ENCODE measurements at regions not wholly inside any gene's neighbourhood (a gene's known extent, or its start where the extent isn't known, plus 50 kb on each side); places are given as distances from the start of the nearest gene placed in this dataset.

DNA sequence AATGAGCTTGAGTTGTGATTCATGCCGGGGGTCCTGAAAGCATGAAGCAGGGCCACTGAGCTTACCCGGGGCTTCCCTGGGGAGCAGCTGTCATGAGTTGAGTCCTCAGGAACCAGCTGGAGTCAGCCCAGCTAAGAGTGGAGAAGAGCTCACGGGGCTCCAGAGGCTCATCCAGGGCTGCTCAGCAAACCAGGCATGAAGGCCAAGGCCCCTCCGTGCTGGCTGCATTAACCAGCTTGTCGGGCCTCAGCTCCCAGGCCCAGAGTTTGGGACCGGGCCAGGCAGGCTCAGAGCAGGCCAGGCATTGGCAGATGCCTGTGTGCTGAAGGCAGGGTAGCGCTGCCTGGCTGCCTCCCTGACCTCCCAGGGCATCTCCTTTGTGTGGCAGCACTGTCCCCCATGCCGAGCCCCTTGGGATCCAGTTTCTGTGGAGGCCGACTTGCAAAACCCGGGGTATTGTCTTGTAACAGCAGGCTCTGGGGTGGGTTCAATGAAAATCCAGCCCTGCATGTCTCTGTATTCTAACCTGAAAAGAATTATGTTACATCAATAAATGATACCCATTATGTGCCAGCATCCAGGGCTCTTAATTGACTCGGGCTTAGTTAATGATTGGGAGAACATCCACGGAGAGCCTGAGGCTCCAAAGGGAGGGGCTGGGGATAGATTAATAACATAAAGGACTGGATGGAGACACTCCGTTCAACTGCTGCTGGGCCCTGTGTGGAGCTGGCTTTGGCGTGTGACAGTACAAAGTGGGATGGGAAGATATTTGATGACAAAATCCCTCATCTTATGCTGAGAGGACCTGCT lies 68.0 kb upstream of the MSX1 start:
- DNase-seq (ENCODE audit: low read depth, low spot score): no peak
- H3K9ac ChIP-seq (ENCODE audit: insufficient read length, low read depth): no peak overlapping the region
- TF ChIP-seq SUZ12 (IDR thresholded peaks at IDR 0.05; ENCODE audit: extremely low read depth, insufficient read depth, insufficient read length) (no peak), YY1 (IDR thresholded peaks at IDR 0.05; ENCODE audit: insufficient read depth, insufficient read length) (no peak), ZNF274 (IDR thresholded peaks at IDR 0.05; ENCODE audit: low read depth, low read length) (no peak)

DNA sequence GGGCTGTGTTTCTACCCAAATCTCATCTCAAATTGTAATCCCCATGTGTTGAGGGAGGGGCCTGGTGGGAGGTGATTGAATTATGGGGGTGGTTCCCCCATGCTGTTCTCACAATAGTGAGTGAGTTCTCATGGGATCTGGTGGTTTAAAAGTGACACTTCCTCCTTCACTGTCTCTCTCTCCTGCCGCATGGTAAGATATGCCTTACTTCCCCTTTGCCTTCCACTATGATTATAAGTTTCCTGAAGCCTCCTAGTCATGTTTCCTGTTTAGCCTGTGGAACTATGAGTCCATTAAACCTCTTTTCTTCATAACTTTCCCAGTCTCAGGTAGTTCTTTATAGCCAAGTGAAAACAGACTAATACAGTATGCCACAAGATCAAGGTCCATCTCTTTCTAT lies 70.0 kb upstream of the MSX1 start:
- Histone ChIP-seq H3K9ac (ENCODE audit: insufficient read length, low read depth) (no peak overlapping the region), H3K9me3 (ENCODE audit: insufficient read depth, low read length) (peaks cover 59% of the 10 kb centered on the region; the same call in 1 of the 2 replicates), H3K4me1 (ENCODE audit: insufficient read depth, insufficient read length) (no peaks in the 10 kb centered on the region), H3K36me3 (ENCODE audit: insufficient read depth, insufficient read length, low read length) (no peaks in the 10 kb centered on the region), H3K4me3 (ENCODE audit: insufficient read length, low read depth) (no peak overlapping the region), H3K27me3 (ENCODE audit: insufficient read depth, insufficient read length) (peaks cover 3% of the 10 kb centered on the region)
- DNase-seq (ENCODE audit: low read depth, low spot score): no peak
- TF ChIP-seq YY1 (IDR thresholded peaks at IDR 0.05; ENCODE audit: insufficient read depth, insufficient read length) (no peak), ZNF274 (IDR thresholded peaks at IDR 0.05; ENCODE audit: low read depth, low read length) (no peak), SUZ12 (IDR thresholded peaks at IDR 0.05; ENCODE audit: extremely low read depth, insufficient read depth, insufficient read length) (no peak)

More for the DNA sequence above, 68.0 kb upstream of the MSX1 start:
- H3K4me3 ChIP-seq (ENCODE audit: insufficient read length, low read depth): no peak overlapping the region
- peaks cover 51% of the 10 kb centered on the region; the same call in 1 of the 2 replicates for H3K9me3 ChIP-seq (ENCODE audit: insufficient read depth, low read length)
- H3K4me1 ChIP-seq (ENCODE audit: insufficient read depth, insufficient read length): no peaks in the 10 kb centered on the region
- peaks cover 2% of the 10 kb centered on the region for H3K27me3 ChIP-seq (ENCODE audit: insufficient read depth, insufficient read length)
- no peaks in the 10 kb centered on the region for H3K36me3 ChIP-seq (ENCODE audit: insufficient read depth, insufficient read length, low read length)

DNA sequence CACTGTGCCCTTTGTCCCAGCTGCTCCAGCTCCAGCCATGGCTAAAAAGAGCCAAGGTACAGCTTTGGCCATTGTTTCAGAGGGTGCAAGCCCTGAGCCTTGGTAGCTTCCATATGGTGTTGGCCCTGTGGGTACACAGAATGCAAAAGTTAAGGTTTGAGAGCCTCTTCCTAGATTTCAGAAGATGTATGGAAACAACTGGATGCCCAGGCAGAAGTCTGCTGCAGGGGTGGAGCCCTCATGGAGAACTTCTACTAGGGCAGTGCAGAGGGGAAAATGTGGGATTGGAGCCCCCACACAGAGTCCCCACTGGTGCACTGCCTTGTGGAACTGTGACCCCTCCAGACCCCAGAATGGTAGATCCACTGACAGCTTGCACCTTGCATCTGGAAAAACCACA lies 70.9 kb upstream of the MSX1 start:
- Histone ChIP-seq H3K9ac (ENCODE audit: insufficient read length, low read depth) (no peak overlapping the region), H3K4me3 (ENCODE audit: insufficient read length, low read depth) (no peak overlapping the region), H3K36me3 (ENCODE audit: insufficient read depth, insufficient read length, low read length) (no peaks in the 10 kb centered on the region), H3K4me1 (ENCODE audit: insufficient read depth, insufficient read length) (peaks cover 3% of the 10 kb centered on the region), H3K9me3 (ENCODE audit: insufficient read depth, low read length) (peaks cover 58% of the 10 kb centered on the region; the same call in 1 of the 2 replicates), H3K27me3 (ENCODE audit: insufficient read depth, insufficient read length) (peaks cover 3% of the 10 kb centered on the region)
- no peak for DNase-seq (ENCODE audit: low read depth, low spot score)
- no peak for TF ChIP-seq ZNF274 (IDR thresholded peaks at IDR 0.05; ENCODE audit: low read depth, low read length)
- no peak for TF ChIP-seq SUZ12 (IDR thresholded peaks at IDR 0.05; ENCODE audit: extremely low read depth, insufficient read depth, insufficient read length)
- TF ChIP-seq YY1 (IDR thresholded peaks at IDR 0.05; ENCODE audit: insufficient read depth, insufficient read length): no peak

DNA sequence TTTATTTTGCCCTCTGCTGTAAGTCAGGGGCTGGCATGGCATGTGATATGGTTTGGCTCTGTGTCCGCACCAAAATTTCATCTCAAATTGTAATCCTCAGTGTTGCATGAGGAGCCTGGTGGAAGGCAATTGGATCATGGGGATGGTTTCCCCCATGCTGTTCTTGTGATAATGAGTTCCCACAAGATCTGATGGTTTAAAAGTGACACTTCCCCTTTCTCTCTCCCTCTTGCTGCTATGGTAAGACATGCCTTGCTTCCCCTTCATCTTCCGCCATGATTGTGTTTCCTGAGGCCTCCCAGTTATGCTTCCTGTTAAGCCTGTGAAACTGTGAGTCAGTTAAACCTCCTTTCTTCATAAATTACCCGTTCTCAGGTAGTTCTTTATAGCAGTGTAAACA lies 72.0 kb upstream of the MSX1 start:
- Histone ChIP-seq H3K4me3 (ENCODE audit: insufficient read length, low read depth) (no peak overlapping the region), H3K36me3 (ENCODE audit: insufficient read depth, insufficient read length, low read length) (no peaks in the 10 kb centered on the region), H3K27me3 (ENCODE audit: insufficient read depth, insufficient read length) (peaks cover 6% of the 10 kb centered on the region), H3K4me1 (ENCODE audit: insufficient read depth, insufficient read length) (peaks cover 3% of the 10 kb centered on the region), H3K9me3 (ENCODE audit: insufficient read depth, low read length) (peaks cover 51% of the 10 kb centered on the region; the same call in 1 of the 2 replicates), H3K9ac (ENCODE audit: insufficient read length, low read depth) (no peak overlapping the region)
- TF ChIP-seq ZNF274 (IDR thresholded peaks at IDR 0.05; ENCODE audit: low read depth, low read length) (no peak), SUZ12 (IDR thresholded peaks at IDR 0.05; ENCODE audit: extremely low read depth, insufficient read depth, insufficient read length) (no peak), YY1 (IDR thresholded peaks at IDR 0.05; ENCODE audit: insufficient read depth, insufficient read length) (no peak)
- no peak for DNase-seq (ENCODE audit: low read depth, low spot score)

DNA sequence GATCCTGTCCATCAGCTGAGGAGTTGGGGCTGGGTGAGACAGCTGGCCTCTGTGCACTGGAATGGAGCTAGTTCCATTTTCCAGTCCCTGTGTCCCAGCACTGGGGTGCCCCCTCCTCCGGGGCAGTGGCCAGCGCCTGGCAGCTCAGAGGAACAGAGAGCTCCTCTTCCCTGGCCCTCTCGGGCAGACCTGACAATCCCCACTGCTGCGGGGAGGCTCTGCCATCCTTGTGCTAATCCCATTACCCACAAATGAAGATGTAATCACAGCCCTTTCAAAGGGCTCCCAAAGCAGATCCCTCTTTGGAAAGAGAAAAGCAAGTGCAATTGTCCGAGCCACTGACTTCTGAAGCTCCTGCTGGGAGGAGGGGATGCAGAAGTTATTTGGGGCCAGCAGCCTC lies 75.1 kb upstream of the MSX1 start:
- TF ChIP-seq ZNF274 (IDR thresholded peaks at IDR 0.05; ENCODE audit: low read depth, low read length) (no peak), YY1 (IDR thresholded peaks at IDR 0.05; ENCODE audit: insufficient read depth, insufficient read length) (no peak), SUZ12 (IDR thresholded peaks at IDR 0.05; ENCODE audit: extremely low read depth, insufficient read depth, insufficient read length) (no peak)
- H3K9me3 ChIP-seq (ENCODE audit: insufficient read depth, low read length): peaks cover 37% of the 10 kb centered on the region; the same call in 1 of the 2 replicates

DNA sequence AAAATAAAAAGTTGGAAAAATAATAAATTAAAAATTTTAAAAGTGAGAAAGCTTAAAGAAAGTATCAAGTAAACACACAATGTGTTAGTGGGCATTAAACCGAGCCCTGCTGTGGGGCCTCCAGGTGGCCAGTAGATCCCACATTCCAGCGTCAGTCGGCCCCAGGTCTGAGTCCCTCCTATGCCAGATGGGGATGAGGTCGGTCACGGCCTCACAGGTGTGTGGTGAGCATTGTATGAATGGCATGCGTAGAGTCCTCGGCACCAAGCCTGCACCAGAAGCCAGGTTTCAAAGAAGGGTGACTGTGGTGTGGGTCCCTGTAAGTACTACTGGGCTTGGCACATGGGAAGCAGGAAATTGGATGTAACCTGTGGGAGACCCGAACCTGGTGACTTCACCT lies 75.6 kb upstream of the MSX1 start:
- Histone ChIP-seq H3K36me3 (ENCODE audit: insufficient read depth, insufficient read length, low read length) (no peaks in the 10 kb centered on the region), H3K9me3 (ENCODE audit: insufficient read depth, low read length) (peaks cover 31% of the 10 kb centered on the region; the same call in 1 of the 2 replicates), H3K4me3 (ENCODE audit: insufficient read length, low read depth) (no peak overlapping the region), H3K9ac (ENCODE audit: insufficient read length, low read depth) (no peak overlapping the region), H3K4me1 (ENCODE audit: insufficient read depth, insufficient read length) (peaks cover 3% of the 10 kb centered on the region), H3K27me3 (ENCODE audit: insufficient read depth, insufficient read length) (peaks cover 6% of the 10 kb centered on the region)
- DNase-seq (ENCODE audit: low read depth, low spot score): no peak
- TF ChIP-seq ZNF274 (IDR thresholded peaks at IDR 0.05; ENCODE audit: low read depth, low read length) (no peak), YY1 (IDR thresholded peaks at IDR 0.05; ENCODE audit: insufficient read depth, insufficient read length) (no peak), SUZ12 (IDR thresholded peaks at IDR 0.05; ENCODE audit: extremely low read depth, insufficient read depth, insufficient read length) (no peak)

More for the DNA sequence above, 75.1 kb upstream of the MSX1 start:
- peaks cover 3% of the 10 kb centered on the region for H3K4me1 ChIP-seq (ENCODE audit: insufficient read depth, insufficient read length)
- H3K27me3 ChIP-seq (ENCODE audit: insufficient read depth, insufficient read length): peaks cover 6% of the 10 kb centered on the region
- no peak overlapping the region for H3K9ac ChIP-seq (ENCODE audit: insufficient read length, low read depth)
- no peaks in the 10 kb centered on the region for H3K36me3 ChIP-seq (ENCODE audit: insufficient read depth, insufficient read length, low read length)
- no peak overlapping the region for H3K4me3 ChIP-seq (ENCODE audit: insufficient read length, low read depth)
- DNase-seq (ENCODE audit: low read depth, low spot score): peak; percentile 30

DNA sequence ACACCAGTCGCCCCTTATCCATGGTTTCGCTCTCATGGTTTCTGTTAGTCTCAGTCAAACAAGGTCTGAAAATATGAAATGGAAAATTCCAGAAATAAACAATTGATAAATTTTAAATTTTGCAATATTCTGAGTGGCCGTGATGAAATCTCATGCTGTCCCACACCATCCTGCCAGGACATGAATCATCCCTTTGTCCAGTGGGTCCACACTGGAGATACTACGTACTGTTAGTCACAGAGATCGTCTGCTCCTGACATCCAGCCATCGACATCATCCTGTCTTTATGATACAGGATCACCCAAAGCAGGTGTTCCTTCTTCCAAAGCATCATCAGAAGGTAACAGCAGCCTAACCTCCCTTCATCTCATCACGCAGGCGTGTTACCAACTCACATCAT lies 76.5 kb upstream of the MSX1 start:
- DNase-seq (ENCODE audit: low read depth, low spot score): no peak
- no peak overlapping the region for H3K9ac ChIP-seq (ENCODE audit: insufficient read length, low read depth)
- H3K36me3 ChIP-seq (ENCODE audit: insufficient read depth, insufficient read length, low read length): no peaks in the 10 kb centered on the region
- no peak overlapping the region for H3K4me3 ChIP-seq (ENCODE audit: insufficient read length, low read depth)
- H3K27me3 ChIP-seq (ENCODE audit: insufficient read depth, insufficient read length): peaks cover 6% of the 10 kb centered on the region
- TF ChIP-seq ZNF274 (IDR thresholded peaks at IDR 0.05; ENCODE audit: low read depth, low read length): no peak
- no peak for TF ChIP-seq SUZ12 (IDR thresholded peaks at IDR 0.05; ENCODE audit: extremely low read depth, insufficient read depth, insufficient read length)
- TF ChIP-seq YY1 (IDR thresholded peaks at IDR 0.05; ENCODE audit: insufficient read depth, insufficient read length): no peak
- peaks cover 3% of the 10 kb centered on the region for H3K4me1 ChIP-seq (ENCODE audit: insufficient read depth, insufficient read length)
- peaks cover 23% of the 10 kb centered on the region; the same call in 1 of the 2 replicates for H3K9me3 ChIP-seq (ENCODE audit: insufficient read depth, low read length)
